ENCODE measurements at regions not wholly inside any gene's neighbourhood (a gene's known extent, or its start where the extent isn't known, plus 50 kb on each side); places are given as distances from the start of the nearest gene placed in this dataset.

DNA sequence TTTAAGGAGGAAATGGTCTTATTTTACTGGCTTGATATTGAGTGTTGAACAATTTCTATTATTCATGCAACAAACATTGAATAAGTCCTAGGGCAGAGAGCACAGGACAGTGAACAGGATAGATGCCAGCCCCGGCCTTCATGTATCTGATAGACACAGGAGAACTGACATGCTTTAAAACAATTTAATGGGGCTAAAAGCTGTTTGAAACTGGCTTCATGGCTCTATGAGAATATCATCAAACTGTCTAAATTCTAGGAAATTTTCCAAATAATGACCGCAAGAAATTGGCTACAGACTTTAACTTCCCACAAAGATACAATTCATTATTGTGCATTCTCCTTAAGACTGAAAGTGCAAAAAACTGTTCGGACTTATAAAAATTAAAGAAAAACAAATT lies 69.0 kb downstream of the ID4 start:
- ATAC-seq (no peak), DNase-seq (ENCODE audit: low read depth, low spot score) (no peak)
- Histone ChIP-seq H3K27ac (ENCODE audit: low read length) (no peak overlapping the region), H3K9me3 (ENCODE audit: control insufficient read depth, insufficient read depth, low read depth, low read length) (no peaks in the 10 kb centered on the region), H3K4me3 (ENCODE audit: low read depth in 2 of 2, low read length in 2 of 2) (no peak overlapping the region), H3K4me1 (ENCODE audit: control insufficient read depth, insufficient read depth, low read length) (no peaks in the 10 kb centered on the region), H3K36me3 (ENCODE audit: control insufficient read depth, insufficient read depth, low read length) (no peaks in the 10 kb centered on the region), H3K27me3 (ENCODE audit: control insufficient read depth, insufficient read depth, low read length) (no peaks in the 10 kb centered on the region; the same call in 1 of the 2 replicates)
- no TSS peak for BruUV-seq (replicated peaks)
- TF ChIP-seq, protein P1, sequence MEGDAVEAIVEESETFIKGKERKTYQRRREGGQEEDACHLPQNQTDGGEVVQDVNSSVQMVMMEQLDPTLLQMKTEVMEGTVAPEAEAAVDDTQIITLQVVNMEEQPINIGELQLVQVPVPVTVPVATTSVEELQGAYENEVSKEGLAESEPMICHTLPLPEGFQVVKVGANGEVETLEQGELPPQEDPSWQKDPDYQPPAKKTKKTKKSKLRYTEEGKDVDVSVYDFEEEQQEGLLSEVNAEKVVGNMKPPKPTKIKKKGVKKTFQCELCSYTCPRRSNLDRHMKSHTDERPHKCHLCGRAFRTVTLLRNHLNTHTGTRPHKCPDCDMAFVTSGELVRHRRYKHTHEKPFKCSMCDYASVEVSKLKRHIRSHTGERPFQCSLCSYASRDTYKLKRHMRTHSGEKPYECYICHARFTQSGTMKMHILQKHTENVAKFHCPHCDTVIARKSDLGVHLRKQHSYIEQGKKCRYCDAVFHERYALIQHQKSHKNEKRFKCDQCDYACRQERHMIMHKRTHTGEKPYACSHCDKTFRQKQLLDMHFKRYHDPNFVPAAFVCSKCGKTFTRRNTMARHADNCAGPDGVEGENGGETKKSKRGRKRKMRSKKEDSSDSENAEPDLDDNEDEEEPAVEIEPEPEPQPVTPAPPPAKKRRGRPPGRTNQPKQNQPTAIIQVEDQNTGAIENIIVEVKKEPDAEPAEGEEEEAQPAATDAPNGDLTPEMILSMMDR (IDR thresholded peaks at IDR 0.05), result no peak
- TF ChIP-seq TCF7L2 (IDR thresholded peaks at IDR 0.05; ENCODE audit: low read depth, low read length) (no peak), SIN3A (IDR thresholded peaks at IDR 0.05; ENCODE audit: borderline replicate concordance, insufficient read depth, low read depth, low read length) (no peak), POLR2AphosphoS5 (IDR thresholded peaks at IDR 0.05; ENCODE audit: low read depth, low read length) (no peak)
- TF ChIP-seq, protein P2, sequence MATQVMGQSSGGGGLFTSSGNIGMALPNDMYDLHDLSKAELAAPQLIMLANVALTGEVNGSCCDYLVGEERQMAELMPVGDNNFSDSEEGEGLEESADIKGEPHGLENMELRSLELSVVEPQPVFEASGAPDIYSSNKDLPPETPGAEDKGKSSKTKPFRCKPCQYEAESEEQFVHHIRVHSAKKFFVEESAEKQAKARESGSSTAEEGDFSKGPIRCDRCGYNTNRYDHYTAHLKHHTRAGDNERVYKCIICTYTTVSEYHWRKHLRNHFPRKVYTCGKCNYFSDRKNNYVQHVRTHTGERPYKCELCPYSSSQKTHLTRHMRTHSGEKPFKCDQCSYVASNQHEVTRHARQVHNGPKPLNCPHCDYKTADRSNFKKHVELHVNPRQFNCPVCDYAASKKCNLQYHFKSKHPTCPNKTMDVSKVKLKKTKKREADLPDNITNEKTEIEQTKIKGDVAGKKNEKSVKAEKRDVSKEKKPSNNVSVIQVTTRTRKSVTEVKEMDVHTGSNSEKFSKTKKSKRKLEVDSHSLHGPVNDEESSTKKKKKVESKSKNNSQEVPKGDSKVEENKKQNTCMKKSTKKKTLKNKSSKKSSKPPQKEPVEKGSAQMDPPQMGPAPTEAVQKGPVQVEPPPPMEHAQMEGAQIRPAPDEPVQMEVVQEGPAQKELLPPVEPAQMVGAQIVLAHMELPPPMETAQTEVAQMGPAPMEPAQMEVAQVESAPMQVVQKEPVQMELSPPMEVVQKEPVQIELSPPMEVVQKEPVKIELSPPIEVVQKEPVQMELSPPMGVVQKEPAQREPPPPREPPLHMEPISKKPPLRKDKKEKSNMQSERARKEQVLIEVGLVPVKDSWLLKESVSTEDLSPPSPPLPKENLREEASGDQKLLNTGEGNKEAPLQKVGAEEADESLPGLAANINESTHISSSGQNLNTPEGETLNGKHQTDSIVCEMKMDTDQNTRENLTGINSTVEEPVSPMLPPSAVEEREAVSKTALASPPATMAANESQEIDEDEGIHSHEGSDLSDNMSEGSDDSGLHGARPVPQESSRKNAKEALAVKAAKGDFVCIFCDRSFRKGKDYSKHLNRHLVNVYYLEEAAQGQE (IDR thresholded peaks at IDR 0.05; ENCODE audit: insufficient read depth in 1 of 2, low read depth in 2 of 2, low read length in 1 of 2), result no peak
- intact Hi-C loops (cut with micrococcal nuclease; ENCODE audit: unreplicated experiment), result no loop called here
- CTCF ChIA-PET, result no interaction called here
- in situ Hi-C loops (cut with HindIII; ENCODE audit: low pct_unique_long_range_greater_than_20kb, low sequenced_read_pairs), result no loop called here
- POLR2A ChIA-PET, result no interaction called here

- ATAC-seq (no peak), DNase-seq (ENCODE audit: low read depth, low spot score) (no peak)
- Histone ChIP-seq H3K36me3 (ENCODE audit: control insufficient read depth, insufficient read depth, low read length) (no peaks in the 10 kb centered on the region), H3K4me1 (ENCODE audit: control insufficient read depth, insufficient read depth, low read length) (no peaks in the 10 kb centered on the region), H3K27ac (ENCODE audit: low read length) (no peak overlapping the region), H3K27me3 (ENCODE audit: control insufficient read depth, insufficient read depth, low read length) (no peaks in the 10 kb centered on the region), H3K4me3 (ENCODE audit: low read depth in 2 of 2, low read length in 2 of 2) (no peak overlapping the region), H3K9me3 (ENCODE audit: control insufficient read depth, insufficient read depth, low read depth, low read length) (no peaks in the 10 kb centered on the region)
- BruUV-seq (replicated peaks), result no TSS peak
- POLR2A ChIA-PET, result no interaction called here
- in situ Hi-C loops (cut with HindIII; ENCODE audit: low pct_unique_long_range_greater_than_20kb, low sequenced_read_pairs) (no loop called here), intact Hi-C loops (cut with micrococcal nuclease; ENCODE audit: unreplicated experiment) (no loop called here)
- CTCF ChIA-PET, result no interaction called here
- TF ChIP-seq, protein P1 (IDR thresholded peaks at IDR 0.05), result no peak
- no peak for TF ChIP-seq POLR2AphosphoS5 (IDR thresholded peaks at IDR 0.05; ENCODE audit: low read depth, low read length)
- no peak for TF ChIP-seq TCF7L2 (IDR thresholded peaks at IDR 0.05; ENCODE audit: low read depth, low read length)
Measured at GRCh38 chr6:19911223-19911622, 74.1 kb downstream of the ID4 start.

DNA sequence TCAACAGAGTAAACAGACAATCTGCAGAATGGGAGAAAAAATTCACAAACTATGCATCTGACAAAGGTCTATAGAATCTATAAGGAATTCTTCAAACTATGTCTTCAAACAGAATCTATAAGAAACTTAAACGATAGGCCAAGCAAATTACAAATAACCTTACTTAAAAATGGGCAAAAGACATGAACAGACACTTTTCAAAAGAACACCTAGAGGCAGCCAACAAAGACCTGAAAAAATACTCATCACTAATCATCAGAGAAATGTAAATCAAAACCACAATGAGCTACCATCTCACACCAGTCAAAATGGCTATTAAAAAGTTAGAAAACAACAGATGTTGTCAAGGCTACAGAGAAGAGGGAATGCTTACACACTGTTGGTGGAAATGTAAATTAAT lies 81.3 kb downstream of the ID4 start:
- H3K27ac ChIP-seq (ENCODE audit: low read length), result no peak overlapping the region
- BruUV-seq (replicated peaks), result no TSS peak
- DNase-seq (ENCODE audit: low read depth, low spot score) (no peak), ATAC-seq (no peak)
- TF ChIP-seq SIN3A (IDR thresholded peaks at IDR 0.05; ENCODE audit: borderline replicate concordance, insufficient read depth, low read depth, low read length) (no peak), TCF7L2 (IDR thresholded peaks at IDR 0.05; ENCODE audit: low read depth, low read length) (no peak), POLR2AphosphoS5 (IDR thresholded peaks at IDR 0.05; ENCODE audit: low read depth, low read length) (no peak)
- TF ChIP-seq, protein P2 (IDR thresholded peaks at IDR 0.05; ENCODE audit: insufficient read depth in 1 of 2, low read depth in 2 of 2, low read length in 1 of 2), result no peak
- TF ChIP-seq, protein P1 (IDR thresholded peaks at IDR 0.05), result no peak
- CTCF ChIA-PET, result no interaction called here
- no peaks in the 10 kb centered on the region for H3K9me3 ChIP-seq (ENCODE audit: control insufficient read depth, insufficient read depth, low read depth, low read length)
- no peaks in the 10 kb centered on the region; the same call in 1 of the 2 replicates for H3K27me3 ChIP-seq (ENCODE audit: control insufficient read depth, insufficient read depth, low read length)
- no peak overlapping the region for H3K4me3 ChIP-seq (ENCODE audit: low read depth in 2 of 2, low read length in 2 of 2)
- H3K4me1 ChIP-seq (ENCODE audit: control insufficient read depth, insufficient read depth, low read length), result no peaks in the 10 kb centered on the region
- in situ Hi-C loops (cut with HindIII; ENCODE audit: low pct_unique_long_range_greater_than_20kb, low sequenced_read_pairs) (no loop called here), intact Hi-C loops (cut with micrococcal nuclease; ENCODE audit: unreplicated experiment) (no loop called here)
- POLR2A ChIA-PET, result no interaction called here
- H3K36me3 ChIP-seq (ENCODE audit: control insufficient read depth, insufficient read depth, low read length), result no peaks in the 10 kb centered on the region

Measured in Panc1 (cell line).